ENCODE measurements at regions not wholly inside any gene's neighbourhood (a gene's known extent, or its start where the extent isn't known, plus 50 kb on each side); places are given as distances from the start of the nearest gene placed in this dataset.

DNA sequence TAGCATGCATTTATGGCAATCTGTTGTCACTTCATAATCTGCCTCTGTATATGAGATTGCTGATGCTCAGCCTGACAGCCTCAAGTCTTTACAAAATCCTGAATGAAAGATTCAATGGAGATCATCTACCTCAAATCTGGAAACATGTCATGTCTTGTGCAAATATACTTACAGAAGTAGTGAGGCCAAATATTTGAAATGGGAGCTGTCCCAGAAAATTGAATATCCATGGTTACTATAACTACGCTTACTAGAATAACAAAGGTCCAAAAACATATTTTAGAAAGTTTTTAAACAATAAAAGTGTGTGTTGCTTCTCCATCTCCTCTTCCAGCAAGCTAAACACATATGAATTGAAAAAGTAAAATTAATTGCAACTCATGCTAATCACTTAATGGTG, 133.2 kb upstream of the DPH6 start:
- DNase-seq (ENCODE audit: low read depth) = no peak
- TF ChIP-seq, protein P1, sequence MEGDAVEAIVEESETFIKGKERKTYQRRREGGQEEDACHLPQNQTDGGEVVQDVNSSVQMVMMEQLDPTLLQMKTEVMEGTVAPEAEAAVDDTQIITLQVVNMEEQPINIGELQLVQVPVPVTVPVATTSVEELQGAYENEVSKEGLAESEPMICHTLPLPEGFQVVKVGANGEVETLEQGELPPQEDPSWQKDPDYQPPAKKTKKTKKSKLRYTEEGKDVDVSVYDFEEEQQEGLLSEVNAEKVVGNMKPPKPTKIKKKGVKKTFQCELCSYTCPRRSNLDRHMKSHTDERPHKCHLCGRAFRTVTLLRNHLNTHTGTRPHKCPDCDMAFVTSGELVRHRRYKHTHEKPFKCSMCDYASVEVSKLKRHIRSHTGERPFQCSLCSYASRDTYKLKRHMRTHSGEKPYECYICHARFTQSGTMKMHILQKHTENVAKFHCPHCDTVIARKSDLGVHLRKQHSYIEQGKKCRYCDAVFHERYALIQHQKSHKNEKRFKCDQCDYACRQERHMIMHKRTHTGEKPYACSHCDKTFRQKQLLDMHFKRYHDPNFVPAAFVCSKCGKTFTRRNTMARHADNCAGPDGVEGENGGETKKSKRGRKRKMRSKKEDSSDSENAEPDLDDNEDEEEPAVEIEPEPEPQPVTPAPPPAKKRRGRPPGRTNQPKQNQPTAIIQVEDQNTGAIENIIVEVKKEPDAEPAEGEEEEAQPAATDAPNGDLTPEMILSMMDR (conservative IDR thresholded peaks at IDR 0.05; ENCODE audit: low read depth, low read length) = no peak
- H3K4me3 ChIP-seq (ENCODE audit: low read depth, low read length) = no peak overlapping the region

DNA sequence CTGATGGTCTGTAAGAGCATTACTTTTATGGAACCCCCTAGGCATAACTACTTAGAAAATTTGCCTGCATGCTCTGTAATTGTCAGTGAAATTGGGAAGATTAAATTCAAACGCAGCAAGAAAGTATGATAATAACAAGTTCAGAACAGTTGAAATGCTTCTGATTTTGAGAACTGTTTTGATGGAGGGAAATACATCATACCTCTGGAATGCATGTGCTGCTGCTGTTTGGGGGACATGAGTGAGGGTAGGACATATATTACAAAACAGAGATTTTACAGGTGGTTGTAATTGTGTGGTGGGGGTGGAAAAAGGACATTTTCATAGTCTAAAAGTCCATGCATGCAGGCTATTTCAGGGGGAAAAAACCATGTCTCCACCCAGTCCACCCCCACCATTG, 135.0 kb upstream of the DPH6 start:
- H3K4me3 ChIP-seq (ENCODE audit: low read depth, low read length) = no peak overlapping the region
- DNase-seq (ENCODE audit: low read depth) = no peak
- TF ChIP-seq, protein P1 (conservative IDR thresholded peaks at IDR 0.05; ENCODE audit: low read depth, low read length) = no peak

DNA sequence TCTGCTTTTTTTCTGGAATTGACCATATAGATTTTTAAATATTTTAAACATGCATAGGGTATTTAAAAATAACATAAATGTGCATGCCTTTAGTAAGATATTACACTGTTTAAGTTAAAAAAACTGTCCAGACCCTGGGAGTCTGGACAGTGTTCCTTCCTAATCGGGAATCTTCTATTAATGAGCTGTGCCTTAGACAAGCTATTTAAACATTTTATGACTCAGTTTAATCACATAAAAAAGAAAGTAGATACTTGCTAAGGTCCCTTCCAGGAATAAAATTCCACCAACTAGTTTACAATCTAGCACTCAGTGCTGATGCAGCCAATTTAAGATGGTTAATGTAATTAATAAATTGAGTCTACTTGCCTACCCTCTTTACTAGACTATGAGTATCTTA, 140.4 kb upstream of the DPH6 start:
- TF ChIP-seq, protein P1 (conservative IDR thresholded peaks at IDR 0.05; ENCODE audit: low read depth, low read length) = no peak
- DNase-seq (ENCODE audit: low read depth) = no peak
- no peak overlapping the region for H3K4me3 ChIP-seq (ENCODE audit: low read depth, low read length)

DNA sequence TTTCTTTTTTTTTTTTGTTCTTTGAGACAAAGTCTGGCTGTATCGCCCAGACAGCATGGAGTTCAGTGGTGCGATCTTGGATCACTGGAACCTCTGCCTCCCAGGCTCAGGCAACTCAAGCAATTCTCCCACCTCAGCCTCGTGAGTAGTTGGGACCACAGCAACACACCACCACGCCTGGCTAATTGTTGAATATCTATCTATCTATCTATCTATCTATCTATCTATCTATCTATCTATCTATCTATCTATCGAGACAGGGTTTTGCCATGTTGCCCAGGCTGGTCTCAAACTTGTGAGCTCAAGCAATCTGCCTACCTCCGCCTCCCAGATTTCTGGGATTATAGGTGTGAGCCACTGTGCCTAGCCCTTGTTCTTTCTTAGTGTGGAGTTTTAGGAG, 143.3 kb upstream of the DPH6 start:
- TF ChIP-seq, protein P1 (conservative IDR thresholded peaks at IDR 0.05; ENCODE audit: low read depth, low read length) = no peak
- no peak overlapping the region for H3K4me3 ChIP-seq (ENCODE audit: low read depth, low read length)
- DNase-seq (ENCODE audit: low read depth) = no peak

DNA sequence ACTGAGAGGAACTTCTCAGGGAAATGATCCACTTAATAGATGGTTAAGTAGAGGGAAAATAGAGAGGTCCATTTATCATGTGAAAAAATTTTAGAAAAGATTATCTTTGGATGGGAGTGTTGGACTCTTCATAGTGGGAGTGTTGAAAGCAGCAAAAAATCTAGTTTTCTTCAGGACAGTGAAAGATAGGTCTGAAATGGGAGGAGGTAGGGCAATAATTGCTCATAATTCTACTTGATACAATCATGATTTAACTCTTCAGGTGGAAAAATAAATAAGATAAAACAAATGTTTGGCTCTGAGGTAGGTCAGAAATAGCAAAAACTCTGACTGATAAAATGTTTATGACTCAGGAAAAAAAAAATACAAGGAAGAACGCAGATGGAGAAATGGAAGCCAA, 144.1 kb upstream of the DPH6 start:
- TF ChIP-seq, protein P1 (conservative IDR thresholded peaks at IDR 0.05; ENCODE audit: low read depth, low read length) = no peak
- no peak overlapping the region for H3K4me3 ChIP-seq (ENCODE audit: low read depth, low read length)
- DNase-seq (ENCODE audit: low read depth) = no peak

DNA sequence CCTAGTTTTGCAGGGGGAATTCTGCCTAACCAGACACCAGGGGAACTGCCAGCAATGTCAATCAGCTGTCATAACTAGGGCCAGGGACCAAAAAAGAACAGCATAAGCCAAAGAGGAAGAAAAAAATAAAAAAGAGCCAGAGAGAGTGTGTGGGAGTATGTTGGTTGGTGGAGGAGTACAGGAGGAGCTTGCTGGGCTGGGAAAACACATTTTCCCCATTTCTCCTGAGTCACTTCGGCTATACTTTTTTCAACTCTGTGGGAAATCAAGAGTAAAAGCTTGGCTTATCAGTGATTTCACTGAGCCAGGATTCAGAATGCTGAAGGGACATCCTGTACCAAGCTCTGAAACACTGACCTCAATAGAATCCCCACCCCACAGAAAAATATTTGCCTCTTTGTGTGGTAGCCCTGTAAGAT, 144.7 kb upstream of the DPH6 start:
- no peak overlapping the region for H3K4me3 ChIP-seq (ENCODE audit: low read depth, low read length)
- TF ChIP-seq, protein P1 (conservative IDR thresholded peaks at IDR 0.05; ENCODE audit: low read depth, low read length) = no peak
- DNase-seq (ENCODE audit: low read depth) = no peak

DNA sequence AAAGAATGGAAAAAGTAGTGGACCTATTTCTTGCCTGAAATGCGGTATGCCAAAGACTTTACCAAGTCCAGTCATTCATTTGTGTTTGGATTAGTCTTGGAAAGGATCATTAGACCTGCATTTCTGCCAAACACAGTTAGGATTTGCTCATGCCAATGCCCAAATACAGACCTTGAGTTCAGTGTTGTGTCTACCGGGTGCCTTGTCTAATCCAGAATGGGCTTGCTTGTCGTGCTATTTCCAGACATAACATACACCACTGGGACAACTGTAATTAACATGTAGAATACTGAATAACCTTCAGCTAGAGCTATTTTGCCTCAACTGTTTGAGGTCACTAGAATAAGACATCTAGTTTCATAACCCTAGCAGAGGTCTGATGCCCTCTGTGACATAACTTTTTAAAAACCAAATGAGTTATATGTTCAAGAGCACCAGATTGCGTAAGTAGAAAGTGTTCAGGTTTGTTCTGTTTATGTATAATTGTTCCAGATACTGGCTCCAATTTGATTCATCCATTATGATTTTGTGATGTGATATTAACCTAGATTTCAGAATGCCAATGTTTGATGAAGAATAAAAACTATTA, 145.3 kb upstream of the DPH6 start:
- H3K4me3 ChIP-seq (ENCODE audit: low read depth, low read length) = no peak overlapping the region
- TF ChIP-seq, protein P1 (conservative IDR thresholded peaks at IDR 0.05; ENCODE audit: low read depth, low read length) = no peak
- DNase-seq (ENCODE audit: low read depth) = no peak

All from epithelial cell of proximal tubule (primary cell).